OCI-LY3 (cell line): ENCODE measurements at regions not wholly inside any gene's neighbourhood (a gene's known extent, or its start where the extent isn't known, plus 50 kb on each side); places are given as distances from the start of the nearest gene placed in this dataset.

Experiments used
- EZH2phosphoT487 ChIP-seq: fragments of 200-600 bp; shearing (Covaris generic); IDR thresholded peaks from 2 replicates; pipeline ENCODE4 v1.6.1; 2018; ENCODE audit warnings: antibody characterized with exemption, mixed run types, low read depth
- TF ChIP-seq, protein P1 (sequence below): fragments of 200-600, 300-600 bp; sonication (generic); IDR thresholded peaks from 2 replicates; pipeline ENCODE4 v1.5.1; 2014; ENCODE audit warnings: antibody characterized with exemption, low read length, low read depth

DNA sequence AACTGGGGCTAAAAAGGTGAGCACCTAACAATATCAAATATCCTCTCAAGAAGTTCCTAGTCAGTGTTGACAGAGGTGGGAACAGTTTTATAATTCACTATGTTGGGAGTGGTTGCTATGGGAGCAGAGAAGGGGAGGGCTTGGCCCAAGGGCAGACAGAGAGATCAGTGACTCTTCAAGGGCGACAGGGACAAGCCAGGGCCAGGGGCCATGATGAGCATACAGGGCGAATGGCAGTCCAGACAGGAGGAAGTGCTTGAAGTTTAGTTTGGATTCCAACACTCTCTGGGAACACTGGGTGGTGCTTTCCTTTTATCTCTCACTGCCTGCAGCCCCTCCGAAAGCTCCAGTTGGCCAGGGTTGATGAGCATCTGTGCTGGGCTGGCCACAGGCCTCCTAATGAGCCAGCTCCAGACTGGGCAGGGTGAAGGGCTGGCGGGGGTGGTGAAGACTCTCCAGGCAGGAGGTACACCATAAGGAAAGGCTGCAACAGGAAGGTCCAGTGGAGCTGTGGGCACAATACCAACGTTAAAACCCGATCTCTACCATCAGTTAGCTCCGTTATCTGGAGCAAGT lies 111.3 kb downstream of the TMEM174 start:
- TF ChIP-seq, protein P1, sequence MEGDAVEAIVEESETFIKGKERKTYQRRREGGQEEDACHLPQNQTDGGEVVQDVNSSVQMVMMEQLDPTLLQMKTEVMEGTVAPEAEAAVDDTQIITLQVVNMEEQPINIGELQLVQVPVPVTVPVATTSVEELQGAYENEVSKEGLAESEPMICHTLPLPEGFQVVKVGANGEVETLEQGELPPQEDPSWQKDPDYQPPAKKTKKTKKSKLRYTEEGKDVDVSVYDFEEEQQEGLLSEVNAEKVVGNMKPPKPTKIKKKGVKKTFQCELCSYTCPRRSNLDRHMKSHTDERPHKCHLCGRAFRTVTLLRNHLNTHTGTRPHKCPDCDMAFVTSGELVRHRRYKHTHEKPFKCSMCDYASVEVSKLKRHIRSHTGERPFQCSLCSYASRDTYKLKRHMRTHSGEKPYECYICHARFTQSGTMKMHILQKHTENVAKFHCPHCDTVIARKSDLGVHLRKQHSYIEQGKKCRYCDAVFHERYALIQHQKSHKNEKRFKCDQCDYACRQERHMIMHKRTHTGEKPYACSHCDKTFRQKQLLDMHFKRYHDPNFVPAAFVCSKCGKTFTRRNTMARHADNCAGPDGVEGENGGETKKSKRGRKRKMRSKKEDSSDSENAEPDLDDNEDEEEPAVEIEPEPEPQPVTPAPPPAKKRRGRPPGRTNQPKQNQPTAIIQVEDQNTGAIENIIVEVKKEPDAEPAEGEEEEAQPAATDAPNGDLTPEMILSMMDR, result no peak
- no peak for TF ChIP-seq EZH2phosphoT487
